ENCODE measurements at regions not wholly inside any gene's neighbourhood (a gene's known extent, or its start where the extent isn't known, plus 50 kb on each side); places are given as distances from the start of the nearest gene placed in this dataset.
"Not testable (repeated sequence)": the region's sequence is repeated elsewhere in the genome, so short reads cannot be mapped to it uniquely, and the experiment has no call there.

DNA sequence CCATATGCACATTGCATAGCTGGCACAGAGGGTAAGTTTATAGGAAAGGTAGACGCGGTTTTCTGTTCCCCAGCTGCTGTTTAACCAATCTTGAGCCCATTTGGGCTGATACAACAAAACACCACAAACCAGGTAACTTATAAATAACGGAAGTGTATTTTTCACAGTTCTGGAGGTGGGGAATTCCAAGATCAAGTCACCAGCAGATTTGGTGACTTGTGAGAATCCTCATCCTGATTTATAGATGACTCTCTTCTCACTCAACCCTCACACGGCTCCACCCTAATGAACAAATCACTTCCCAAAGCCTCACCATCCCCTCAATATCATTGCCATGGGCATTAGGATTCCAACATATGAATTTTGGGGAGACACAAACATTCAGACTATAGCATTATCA is 694.4 kb upstream of the NR2F2 start:
- DNase-seq (ENCODE audit: low read depth in 1 of 2, low spot score in 2 of 2): no peak
- Histone ChIP-seq H3K4me3 (ENCODE audit: extremely low read depth in 1 of 4, insufficient read depth in 2 of 4, low read depth in 3 of 4, low read length in 4 of 4) (no peak overlapping the region), H3K9ac (replicated peaks in 1 of 4; ENCODE audit: extremely low read depth in 1 of 4, low read depth in 3 of 4, low read length in 3 of 4) (no peak overlapping the region), H3K14ac (ENCODE audit: insufficient read length) (no peak overlapping the region), H2BK12ac (ENCODE audit: low read depth, low read length) (no peak overlapping the region), H3K36me3 (ENCODE audit: control insufficient read depth in 2 of 4, insufficient read depth in 4 of 4, low read length in 3 of 4) (no peaks in the 10 kb centered on the region), H4K91ac (replicated peaks; ENCODE audit: insufficient read length, low read length) (no peak overlapping the region), H4K5ac (ENCODE audit: insufficient read length, low read depth, low read length) (no peak overlapping the region), H2BK20ac (ENCODE audit: low read length) (no peak overlapping the region), H3K79me2 (ENCODE audit: control insufficient read depth in 1 of 2, insufficient read depth in 2 of 2, low read length in 2 of 2) (no peaks in the 10 kb centered on the region), H3K9me3 (ENCODE audit: insufficient read depth in 2 of 2, low read depth in 1 of 2, low read length in 1 of 2) (no peaks in the 10 kb centered on the region), H3K18ac (ENCODE audit: extremely low read depth, low read length) (no peak overlapping the region), H2AK5ac (ENCODE audit: low read depth, low read length) (no peak overlapping the region), H3K23me2 (ENCODE audit: low read depth, low read length) (no peaks in the 10 kb centered on the region), H3K27ac (ENCODE audit: low read depth, low read length) (no peak overlapping the region), H2AFZ (ENCODE audit: low read length) (0 out of 2 replicates have a peak overlapping the region, but pooled peaks have one; percentile 13), H3K4me1 (replicated peaks in 1 of 4; ENCODE audit: control insufficient read depth in 3 of 4, insufficient read depth in 4 of 4, low read length in 3 of 4) (no peaks in the 10 kb centered on the region), H2BK120ac (replicated peaks; ENCODE audit: low read depth, low read length) (no peak overlapping the region), H4K8ac (ENCODE audit: extremely low read depth, insufficient read depth, low read length) (no peak overlapping the region), H3K4me2 (ENCODE audit: insufficient read depth in 1 of 2, low read depth in 2 of 2, low read length in 2 of 2) (no peak overlapping the region), H2BK15ac (ENCODE audit: low read length) (no peak overlapping the region), H3K4ac (replicated peaks; ENCODE audit: insufficient read length, low read depth, low read length) (no peak overlapping the region), H3K79me1 (ENCODE audit: low read depth, low read length) (no peaks in the 10 kb centered on the region), H3K27me3 (replicated peaks in 1 of 4; ENCODE audit: control insufficient read depth in 3 of 4, extremely low read depth in 1 of 4, insufficient read depth in 3 of 4, low read length in 3 of 4) (no peaks in the 10 kb centered on the region), H3K23ac (ENCODE audit: insufficient read length) (no peak overlapping the region), H2BK5ac (ENCODE audit: low read depth, low read length) (no peak overlapping the region), H3K56ac (replicated peaks; ENCODE audit: insufficient read length, low read depth, low read length) (no peak overlapping the region), H4K20me1 (replicated peaks in 1 of 2; ENCODE audit: control insufficient read depth in 1 of 2, insufficient read depth in 2 of 2, low read length in 2 of 2) (no peaks in the 10 kb centered on the region)
- ChIA-PET POLR2A (ENCODE audit: partially characterized antibody) (no interaction called here), CTCF (ENCODE audit: partially characterized antibody) (no interaction called here)
- WGBS, 2 experiments (ENCODE audit: extremely low coverage in 1 of 2, insufficient coverage in 1 of 2, insufficient read length in 1 of 2, insufficient replicate concordance in 2 of 2, low coverage in 1 of 2, low lambda C conversion rate in 2 of 2, missing lambda C conversion rate in 1 of 2): 93% methylated on average over 4 of the region's 4 CpGs; no CpG with 5 or more reads in 1 of the 2 experiments
- FAIRE-seq: no peak
- no peak for TF ChIP-seq POLR2A (IDR thresholded peaks at IDR 0.05; ENCODE audit: control extremely low read depth in 1 of 2, low read depth in 2 of 2, low read length in 2 of 2)
- TF ChIP-seq CTBP2 (IDR thresholded peaks at IDR 0.05; ENCODE audit: borderline replicate concordance, insufficient read depth, insufficient read length, low read length): no peak
- no peak for TF ChIP-seq ZNF274 (IDR thresholded peaks at IDR 0.05; ENCODE audit: borderline replicate concordance, extremely low read depth, low read length)

DNA sequence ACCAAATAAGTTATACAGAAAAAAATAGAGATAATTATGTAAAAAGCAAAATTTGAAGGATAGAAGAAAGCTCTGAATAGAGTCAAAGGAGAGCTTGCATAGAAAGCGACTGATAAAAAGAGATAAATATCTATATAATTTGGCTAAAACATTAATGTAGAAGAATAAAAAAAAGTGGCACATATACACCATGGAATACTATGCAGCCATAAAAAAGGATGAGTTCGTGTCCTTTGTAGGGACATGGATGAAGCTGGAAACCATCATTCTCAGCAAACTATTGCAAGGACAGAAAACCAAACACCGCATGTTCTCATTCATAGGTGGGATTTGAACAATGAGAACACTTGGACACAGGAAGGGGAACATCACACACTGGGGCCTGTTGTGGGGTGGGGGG is 693.3 kb upstream of the NR2F2 start:
- H2AFZ ChIP-seq (ENCODE audit: low read length); H3K23ac ChIP-seq (ENCODE audit: insufficient read length); H3K9ac ChIP-seq (replicated peaks in 1 of 4; ENCODE audit: extremely low read depth in 1 of 4, low read depth in 3 of 4, low read length in 3 of 4); H3K79me2 ChIP-seq (ENCODE audit: control insufficient read depth in 1 of 2, insufficient read depth in 2 of 2, low read length in 2 of 2); H3K4me3 ChIP-seq (ENCODE audit: extremely low read depth in 1 of 4, insufficient read depth in 2 of 4, low read depth in 3 of 4, low read length in 4 of 4); H4K8ac ChIP-seq (ENCODE audit: extremely low read depth, insufficient read depth, low read length); H2AK5ac ChIP-seq (ENCODE audit: low read depth, low read length); FAIRE-seq; H4K20me1 ChIP-seq (replicated peaks in 1 of 2; ENCODE audit: control insufficient read depth in 1 of 2, insufficient read depth in 2 of 2, low read length in 2 of 2); H2BK15ac ChIP-seq (ENCODE audit: low read length); H3K27me3 ChIP-seq (replicated peaks in 1 of 4; ENCODE audit: control insufficient read depth in 3 of 4, extremely low read depth in 1 of 4, insufficient read depth in 3 of 4, low read length in 3 of 4); H2BK120ac ChIP-seq (replicated peaks; ENCODE audit: low read depth, low read length); H2BK12ac ChIP-seq (ENCODE audit: low read depth, low read length); H3K23me2 ChIP-seq (ENCODE audit: low read depth, low read length); H3K14ac ChIP-seq (ENCODE audit: insufficient read length); H3K9me3 ChIP-seq (ENCODE audit: insufficient read depth in 2 of 2, low read depth in 1 of 2, low read length in 1 of 2); POLR2A ChIA-PET (ENCODE audit: partially characterized antibody); H3K4me2 ChIP-seq (ENCODE audit: insufficient read depth in 1 of 2, low read depth in 2 of 2, low read length in 2 of 2); H2BK5ac ChIP-seq (ENCODE audit: low read depth, low read length); H3K79me1 ChIP-seq (ENCODE audit: low read depth, low read length); H4K5ac ChIP-seq (ENCODE audit: insufficient read length, low read depth, low read length); H4K91ac ChIP-seq (replicated peaks; ENCODE audit: insufficient read length, low read length); H3K36me3 ChIP-seq (ENCODE audit: control insufficient read depth in 2 of 4, insufficient read depth in 4 of 4, low read length in 3 of 4); H3K18ac ChIP-seq (ENCODE audit: extremely low read depth, low read length); H3K56ac ChIP-seq (replicated peaks; ENCODE audit: insufficient read length, low read depth, low read length); H3K4ac ChIP-seq (replicated peaks; ENCODE audit: insufficient read length, low read depth, low read length); DNase-seq (ENCODE audit: low read depth in 1 of 2, low spot score in 2 of 2); CTCF ChIA-PET (ENCODE audit: partially characterized antibody); H3K4me1 ChIP-seq (replicated peaks in 1 of 4; ENCODE audit: control insufficient read depth in 3 of 4, insufficient read depth in 4 of 4, low read length in 3 of 4); H3K27ac ChIP-seq (ENCODE audit: low read depth, low read length); H2BK20ac ChIP-seq (ENCODE audit: low read length): not testable (repeated sequence)
- 96% methylated on average over 3 of the region's 3 CpGs; no CpG with 5 or more reads in 1 of the 2 experiments for WGBS, 2 experiments (ENCODE audit: extremely low coverage in 1 of 2, insufficient coverage in 1 of 2, insufficient read length in 1 of 2, insufficient replicate concordance in 2 of 2, low coverage in 1 of 2, low lambda C conversion rate in 2 of 2, missing lambda C conversion rate in 1 of 2)

All from H1 (cell line).